D341Med (cell line): ENCODE measurements at regions not wholly inside any gene's neighbourhood (a gene's known extent, or its start where the extent isn't known, plus 50 kb on each side); places are given as distances from the start of the nearest gene placed in this dataset.

Experiments used
- DNase-seq: peaks from one replicate; pipeline ENCODE4 v3.0.0; 2012; ENCODE audit warnings: low spot score

- DNase-seq, result peak; percentile 61
These were observed 296.1 kb downstream of the TFAP2C start for GRCh38 chr20:56925082-56925830.

DNA sequence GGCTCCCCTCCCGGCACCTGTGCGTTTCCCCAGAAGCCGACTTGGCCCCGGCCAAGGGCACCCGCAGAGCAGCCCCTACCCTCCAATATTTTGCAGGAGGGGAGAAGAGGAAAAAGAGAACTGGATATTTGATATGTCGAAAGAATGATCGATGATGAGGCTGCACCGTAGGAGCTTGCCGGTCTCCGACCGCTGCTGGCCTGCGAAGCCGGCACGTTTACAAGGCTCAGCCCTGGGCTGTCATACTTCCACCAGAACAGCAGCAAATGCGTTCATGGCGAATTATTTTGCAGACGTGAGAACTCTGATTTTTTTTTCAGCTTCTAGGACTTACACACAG, 296.7 kb downstream of the TFAP2C start:
- DNase-seq, result peak; percentile 47

DNA sequence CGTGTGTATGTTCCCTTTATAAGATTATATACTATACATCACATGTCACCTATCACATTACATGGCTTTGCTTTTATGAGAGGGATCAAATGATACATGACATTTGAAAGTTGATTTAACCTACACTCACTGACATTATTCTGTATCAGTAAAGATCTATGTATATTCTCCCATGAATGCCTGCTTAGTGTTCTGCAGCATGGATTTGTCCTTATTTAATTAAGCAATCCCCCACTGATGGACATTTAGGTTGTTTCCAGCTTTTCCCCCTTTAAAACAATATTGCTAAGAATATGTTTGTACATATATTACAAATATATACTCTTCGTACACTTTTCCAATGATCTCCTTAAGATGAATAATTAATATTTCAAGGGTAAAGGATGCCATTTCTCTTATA, 297.4 kb downstream of the TFAP2C start:
- no peak for DNase-seq

DNA sequence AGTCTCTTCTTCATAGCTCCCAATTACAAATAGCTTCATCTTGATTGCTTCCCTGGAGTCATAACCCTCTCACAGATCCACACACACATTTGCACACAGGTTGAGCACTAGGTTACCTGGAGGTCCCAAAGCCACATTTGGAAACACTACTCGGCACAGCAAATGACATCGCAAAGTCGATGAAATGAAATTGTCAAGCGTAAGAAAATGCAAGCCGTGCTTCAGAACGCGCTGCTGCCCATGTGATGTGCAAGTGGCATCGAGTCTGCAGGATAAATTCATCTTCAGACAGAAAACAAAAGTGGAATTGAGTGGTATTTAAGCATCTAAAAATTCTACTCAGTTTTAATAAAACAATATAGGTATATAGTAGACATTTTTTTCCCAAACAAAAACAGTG, 298.0 kb downstream of the TFAP2C start:
- no peak for DNase-seq

- no peak for DNase-seq
These were observed 298.9 kb downstream of the TFAP2C start for GRCh38 chr20:56928007-56928406.

- no peak for DNase-seq
These were observed 300.5 kb downstream of the TFAP2C start for GRCh38 chr20:56929606-56930005.

DNA sequence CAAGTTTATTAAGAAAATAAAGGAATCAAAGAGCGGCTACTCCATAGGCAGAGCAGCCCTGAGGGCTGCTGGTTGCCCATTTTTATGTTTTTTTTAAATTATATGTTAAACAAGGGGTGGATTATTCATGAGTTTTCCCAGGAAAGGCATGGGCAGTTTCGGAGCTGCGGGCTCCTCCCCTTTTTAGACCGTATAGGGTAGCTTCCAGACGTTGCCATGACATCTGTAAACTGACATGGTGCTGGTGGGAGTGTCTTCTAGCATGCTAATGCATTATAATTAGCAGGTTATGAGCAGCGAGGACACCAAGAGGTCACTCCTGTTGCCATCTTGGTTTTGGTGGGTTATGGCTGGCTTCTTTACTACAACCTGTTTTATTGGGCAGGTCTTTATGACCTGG, 301.8 kb downstream of the TFAP2C start:
- no peak for DNase-seq

GRCh38 chr20:56932575-56933330, 303.6 kb downstream of the TFAP2C start:
- no peak for DNase-seq

DNA sequence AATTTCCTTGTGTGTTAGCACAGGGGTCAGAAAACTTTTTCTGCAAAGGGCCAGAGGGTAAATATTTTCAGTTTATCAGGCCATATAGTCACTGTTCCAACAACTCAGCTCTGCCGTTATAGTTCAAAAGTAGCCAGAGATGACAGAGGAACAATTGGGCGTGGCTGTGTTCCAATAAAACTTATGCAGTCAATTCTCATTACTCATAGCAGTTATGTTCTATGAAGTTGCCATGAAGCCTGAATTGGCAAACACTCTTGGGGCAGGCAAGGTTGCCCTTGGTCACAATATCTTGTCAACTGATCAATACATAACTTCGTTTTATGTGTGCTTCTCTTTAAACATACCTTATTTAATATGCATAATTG, 304.2 kb downstream of the TFAP2C start:
- no peak for DNase-seq

GRCh38 chr20:56934888-56935287, 305.8 kb downstream of the TFAP2C start:
- DNase-seq, result no peak

- DNase-seq, result no peak
These were observed 311.4 kb downstream of the TFAP2C start for GRCh38 chr20:56940466-56940865.

DNA sequence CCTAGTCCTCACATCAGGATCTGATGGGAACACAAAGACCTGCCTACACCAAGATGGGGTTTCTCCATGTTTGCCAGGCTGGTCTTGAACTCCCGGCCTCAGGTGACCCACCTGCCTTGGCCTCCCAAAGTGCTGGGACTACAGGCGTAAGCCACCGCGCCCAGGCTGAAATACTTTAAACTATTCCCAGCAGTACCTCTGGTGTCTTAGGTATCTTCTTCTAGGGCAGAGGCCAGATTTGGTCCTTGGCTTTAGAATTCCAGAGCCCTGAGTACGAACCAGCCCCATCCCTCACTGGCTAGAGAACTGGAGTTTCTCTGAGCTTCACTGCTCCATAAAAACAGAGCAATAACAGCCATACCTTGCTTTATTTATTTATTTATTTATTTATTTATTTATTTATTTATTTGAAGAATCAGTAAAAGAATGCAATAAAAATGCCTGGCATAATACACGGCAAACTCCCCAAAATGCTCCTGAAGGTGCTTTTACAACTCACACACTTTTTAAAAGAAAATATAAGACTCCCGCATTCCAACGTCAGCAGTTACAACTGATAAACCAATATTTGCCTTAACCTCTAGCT, 312.1 kb downstream of the TFAP2C start:
- no peak for DNase-seq

- no peak for DNase-seq
These were observed 315.1 kb downstream of the TFAP2C start for GRCh38 chr20:56943946-56944945.

GRCh38 chr20:56945057-56945456, 316.0 kb downstream of the TFAP2C start:
- DNase-seq, result no peak

GRCh38 chr20:56945901-56946300, 316.8 kb downstream of the TFAP2C start:
- DNase-seq, result no peak

DNA sequence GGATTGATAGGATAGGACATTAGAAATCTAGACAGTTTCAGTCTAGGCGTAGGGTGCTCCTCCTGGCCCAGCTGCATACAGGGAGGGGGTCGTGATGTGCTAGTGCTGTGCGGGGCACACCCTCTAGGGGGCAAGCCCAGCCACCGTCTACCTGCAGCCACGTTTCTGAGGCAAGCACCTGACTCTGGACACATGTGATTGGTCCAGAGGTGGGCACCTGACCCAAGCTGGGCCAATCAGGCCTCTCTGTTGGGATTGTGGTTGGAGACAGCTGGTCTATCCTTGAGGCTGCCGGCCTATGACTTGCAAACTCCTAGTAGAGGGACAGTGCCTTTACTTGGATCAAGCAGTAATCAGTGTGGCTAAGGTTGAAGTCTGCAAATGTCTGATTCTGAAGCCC, 317.1 kb downstream of the BMP7 start:
- no peak for DNase-seq

- DNase-seq, result no peak
These were observed 314.0 kb downstream of the BMP7 start for GRCh38 chr20:56952258-56953047.

GRCh38 chr20:56953048-56953586, 313.3 kb downstream of the BMP7 start:
- no peak for DNase-seq

- no peak for DNase-seq
These were observed 311.6 kb downstream of the BMP7 start for GRCh38 chr20:56954797-56955196.

DNA sequence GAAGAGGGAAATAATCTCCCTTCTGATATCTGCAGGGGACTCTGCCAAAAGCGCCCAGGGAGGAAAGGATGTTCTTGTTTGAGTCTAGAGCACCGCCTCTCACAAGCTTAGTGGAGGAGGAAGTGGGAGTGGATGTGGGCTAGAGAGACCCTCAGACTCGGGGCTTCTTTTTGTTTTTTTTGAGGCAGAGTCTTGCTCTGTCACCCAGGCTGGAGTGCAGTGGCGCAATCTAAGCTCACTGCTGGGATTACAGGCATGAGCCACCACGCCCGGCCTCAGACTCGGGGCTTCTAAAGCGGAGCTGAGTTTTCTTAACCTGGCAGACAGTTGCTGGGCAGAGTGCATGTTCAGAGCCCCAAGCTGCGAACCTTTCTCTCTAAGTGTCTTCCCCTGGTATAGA, 310.8 kb downstream of the BMP7 start:
- DNase-seq, result no peak

DNA sequence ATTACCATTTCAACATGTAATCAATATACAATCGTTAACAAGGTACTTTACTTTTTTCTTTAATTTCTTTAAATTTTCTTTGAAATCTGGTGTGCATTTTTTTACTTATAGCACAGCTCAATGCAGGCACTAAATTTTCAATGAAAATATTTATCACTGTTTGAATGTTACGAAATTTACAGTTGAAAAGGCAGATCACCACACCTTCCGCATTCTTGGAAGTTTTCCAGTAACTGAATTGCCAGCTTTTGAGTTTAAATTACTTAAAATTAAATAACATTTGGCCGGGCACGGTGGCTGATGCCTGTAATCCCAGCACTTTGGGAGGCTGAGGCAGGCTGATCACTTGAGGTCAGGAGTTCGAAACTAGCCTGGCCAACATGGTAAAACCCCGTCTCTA, 309.9 kb downstream of the BMP7 start:
- no peak for DNase-seq
